HG02763 (cell line): ENCODE measurements at regions not wholly inside any gene's neighbourhood (a gene's known extent, or its start where the extent isn't known, plus 50 kb on each side); places are given as distances from the start of the nearest gene placed in this dataset.
"Not testable (repeated sequence)": the region's sequence is repeated elsewhere in the genome, so short reads cannot be mapped to it uniquely, and the experiment has no call there.

Experiments
- ATAC-seq: cut with Tn5 transposase; IDR thresholded peaks from one replicate; pipeline ENCODE4 v1.9.1; 2021; ENCODE audit warnings: mild to moderate bottlenecking, moderate library complexity; ENCODE audit not compliant: unreplicated experiment

DNA sequence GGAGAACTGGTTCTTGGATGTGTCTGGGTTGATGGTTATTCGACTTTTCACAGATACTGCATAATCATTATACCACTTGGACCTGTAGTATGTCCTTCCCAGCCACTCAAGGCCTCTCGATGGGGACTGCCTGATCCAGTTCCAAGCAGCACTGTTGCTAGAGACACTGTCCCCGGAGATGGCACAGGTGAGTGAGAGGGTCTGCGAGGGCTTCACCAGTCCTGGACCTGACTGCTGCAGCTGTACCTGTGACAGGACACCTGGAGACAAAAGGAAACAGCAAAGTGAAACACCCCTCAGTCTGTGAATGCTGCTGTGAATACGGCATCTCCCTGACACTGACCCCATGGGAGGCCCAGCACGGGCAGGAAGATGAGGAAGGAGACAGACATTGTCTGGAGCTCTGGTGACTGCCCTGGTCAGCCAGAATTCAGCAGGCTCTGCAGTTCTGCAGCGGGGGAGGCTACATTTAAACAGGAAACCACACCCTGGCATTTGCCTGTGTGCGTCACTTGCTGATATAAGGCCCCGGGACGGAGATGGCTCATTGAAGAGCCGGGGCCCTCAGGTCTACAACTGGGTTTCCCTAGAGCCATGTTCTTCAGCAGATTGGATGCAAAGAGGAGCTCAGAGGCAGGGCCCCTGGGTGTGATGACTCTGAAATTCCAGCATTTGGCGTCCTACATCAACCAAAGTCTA is 413.6 kb downstream of the TMEM121 start:
- ATAC-seq = no peak

- no peak for ATAC-seq
These were observed 414.3 kb downstream of the TMEM121 start for GRCh38 chr14:105940534-105941225.

- ATAC-seq = no peak
These were observed 415.1 kb downstream of the TMEM121 start for GRCh38 chr14:105941226-105942166.

DNA sequence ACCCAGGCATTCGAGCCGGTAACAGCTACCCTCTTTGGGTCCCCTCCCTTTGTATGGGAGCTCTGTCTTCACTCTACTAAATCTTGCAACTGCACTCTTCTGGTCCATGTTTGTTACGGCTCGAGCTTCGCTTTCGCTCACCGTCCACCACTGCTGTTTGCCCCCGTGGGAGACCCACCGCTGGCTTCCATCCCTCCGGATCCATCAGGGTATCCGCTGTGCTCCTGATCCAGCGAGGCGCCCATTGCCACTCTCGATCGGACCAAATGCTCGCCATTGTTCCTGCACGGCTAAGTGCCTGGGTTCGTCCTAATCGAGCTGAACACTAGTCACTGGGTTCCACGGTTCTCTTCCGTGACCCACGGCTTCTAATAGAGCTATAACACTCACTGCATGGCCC is 416.3 kb downstream of the TMEM121 start:
- not testable (repeated sequence) for ATAC-seq

DNA sequence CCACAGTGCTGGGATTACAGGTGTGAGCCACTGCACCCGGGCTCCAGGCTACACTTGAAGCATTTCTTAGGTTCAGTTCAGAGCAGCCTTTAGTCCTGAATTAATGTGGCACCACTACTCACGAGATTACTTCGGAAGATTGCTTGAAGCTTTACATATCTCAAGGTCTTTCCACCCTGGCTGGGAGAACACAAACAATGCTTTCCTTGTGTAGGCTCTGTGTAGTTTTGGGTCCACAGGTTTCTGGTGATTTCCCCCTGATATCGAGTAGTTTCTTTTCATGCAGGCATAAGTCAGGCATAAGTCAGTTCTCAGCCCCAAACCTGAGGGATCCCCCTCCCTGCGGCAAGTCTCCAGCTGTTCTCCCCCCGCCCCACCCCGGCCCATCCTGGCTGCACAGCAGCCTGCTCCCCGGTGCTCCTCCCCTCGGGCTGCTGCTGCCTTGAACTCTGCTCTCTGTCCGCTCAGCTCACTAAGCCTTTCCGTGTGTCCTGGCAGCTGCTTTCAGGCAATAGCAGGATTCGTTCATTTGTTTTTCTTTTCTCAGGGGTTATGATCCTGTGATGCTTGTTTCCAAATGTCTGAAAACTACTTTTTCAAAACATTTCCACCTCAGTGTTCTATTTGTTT is 417.7 kb downstream of the TMEM121 start:
- no peak for ATAC-seq

GRCh38 chr14:105944632-105945610 is 418.5 kb downstream of the TMEM121 start:
- ATAC-seq = no peak

DNA sequence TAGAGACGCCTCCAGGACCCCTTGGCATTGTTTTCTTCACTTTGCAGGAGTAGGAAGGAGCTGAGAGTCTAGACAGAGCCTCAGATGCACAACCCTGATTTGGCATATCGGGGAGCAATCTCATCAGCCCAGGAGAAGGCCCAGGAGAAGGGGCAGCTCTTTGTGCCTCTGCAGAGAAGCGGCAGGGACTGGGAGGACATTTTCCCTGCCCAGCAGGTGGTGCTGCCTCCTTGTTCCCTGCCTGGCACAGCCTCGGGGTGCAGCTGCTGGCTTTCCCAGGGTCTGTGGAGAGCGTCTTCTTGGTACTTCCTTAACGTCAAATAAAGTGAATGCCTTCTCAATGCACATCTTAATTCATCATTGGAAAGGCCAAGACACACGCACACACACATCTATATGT is 419.5 kb downstream of the TMEM121 start:
- ATAC-seq = no peak

- ATAC-seq = no peak
These were observed 421.2 kb downstream of the TMEM121 start for GRCh38 chr14:105947599-105947998.

GRCh38 chr14:105948955-105949354 is 422.6 kb downstream of the TMEM121 start:
- not testable (repeated sequence) for ATAC-seq

GRCh38 chr14:105950364-105950892 is 424.0 kb downstream of the TMEM121 start:
- not testable (repeated sequence) for ATAC-seq

- no peak for ATAC-seq
These were observed 425.0 kb downstream of the TMEM121 start for GRCh38 chr14:105951399-105951798.

DNA sequence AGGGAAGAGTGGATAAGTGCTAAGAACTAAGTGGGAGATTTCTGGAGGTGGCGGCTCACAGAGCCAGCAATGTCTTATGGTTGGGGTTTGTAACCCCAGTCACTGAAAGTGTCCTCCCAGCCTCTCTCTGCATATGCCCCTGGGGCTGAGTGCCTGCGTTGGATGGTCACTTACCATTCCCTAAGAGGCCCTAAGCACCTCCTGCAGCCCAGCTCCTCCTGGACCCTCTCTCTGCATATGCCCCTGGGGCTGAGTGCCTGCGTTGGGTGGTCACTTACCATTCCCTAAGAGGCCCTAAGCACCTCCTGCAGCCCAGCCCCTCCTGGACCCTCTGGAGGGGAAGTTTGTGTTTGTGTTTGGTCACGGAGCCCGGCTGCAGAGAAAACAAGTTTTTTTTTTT is 425.8 kb downstream of the TMEM121 start:
- no peak for ATAC-seq

DNA sequence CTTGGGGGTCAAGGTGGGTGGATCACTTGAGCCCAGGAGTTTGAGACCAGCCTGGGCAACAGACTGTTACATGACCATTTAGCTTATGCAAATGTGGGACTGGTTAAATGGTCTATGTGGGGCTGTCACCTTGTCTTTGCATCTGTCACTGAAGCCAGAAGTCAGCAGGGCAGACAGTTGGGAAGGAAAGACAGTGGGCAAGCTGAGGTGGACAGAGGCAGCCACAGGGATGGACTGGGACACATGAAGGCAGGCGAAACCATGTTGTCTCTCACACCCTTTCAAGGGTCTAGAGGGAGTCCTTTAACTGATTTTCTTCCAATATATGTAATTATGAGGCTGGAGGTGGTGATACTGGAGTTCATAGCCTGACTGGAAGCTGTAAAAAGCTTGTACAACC is 426.4 kb downstream of the TMEM121 start:
- no peak for ATAC-seq

GRCh38 chr14:105961625-105962024 is 435.2 kb downstream of the TMEM121 start:
- not testable (repeated sequence) for ATAC-seq

GRCh38 chr14:105962532-105962931 is 436.1 kb downstream of the TMEM121 start:
- no peak for ATAC-seq

DNA sequence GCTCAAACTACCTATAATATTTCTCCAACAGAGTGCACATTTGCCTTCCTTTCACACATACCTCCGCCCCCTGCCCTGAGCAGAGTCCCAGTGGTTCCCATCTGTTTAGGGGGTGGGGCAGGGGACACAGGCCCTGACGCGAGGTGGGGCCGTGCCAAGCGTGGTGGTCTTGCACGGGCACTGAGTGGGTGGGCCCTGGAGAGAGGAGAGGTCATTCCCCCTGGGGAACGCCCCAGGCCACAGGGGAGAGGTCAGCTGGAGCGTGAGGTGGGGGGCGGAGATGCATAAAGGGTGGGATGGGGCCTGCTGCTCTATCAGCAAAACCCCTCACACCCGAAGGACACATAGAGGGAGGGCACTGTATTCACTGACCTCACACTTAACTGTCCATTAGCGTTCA is 441.9 kb downstream of the TMEM121 start:
- no peak for ATAC-seq

DNA sequence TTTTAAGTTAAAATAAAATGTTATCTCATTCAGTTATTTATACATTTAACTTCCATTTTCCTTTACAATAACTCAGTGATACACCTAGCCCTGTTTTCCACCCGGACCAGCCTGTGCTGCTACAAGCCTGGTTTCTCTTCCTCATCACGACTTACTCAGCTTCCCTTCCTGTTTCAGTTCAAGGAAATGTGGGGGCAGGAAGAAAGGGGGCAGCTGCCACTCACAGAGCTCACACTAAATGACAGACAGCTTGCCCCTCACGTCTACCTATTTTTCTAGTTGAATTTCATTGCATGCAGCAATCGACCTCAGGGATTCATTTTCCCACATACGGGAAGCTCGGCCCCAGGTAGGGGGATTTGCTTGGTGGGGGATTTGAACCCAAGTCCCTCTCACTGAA is 442.6 kb downstream of the TMEM121 start:
- ATAC-seq = not testable (repeated sequence)

DNA sequence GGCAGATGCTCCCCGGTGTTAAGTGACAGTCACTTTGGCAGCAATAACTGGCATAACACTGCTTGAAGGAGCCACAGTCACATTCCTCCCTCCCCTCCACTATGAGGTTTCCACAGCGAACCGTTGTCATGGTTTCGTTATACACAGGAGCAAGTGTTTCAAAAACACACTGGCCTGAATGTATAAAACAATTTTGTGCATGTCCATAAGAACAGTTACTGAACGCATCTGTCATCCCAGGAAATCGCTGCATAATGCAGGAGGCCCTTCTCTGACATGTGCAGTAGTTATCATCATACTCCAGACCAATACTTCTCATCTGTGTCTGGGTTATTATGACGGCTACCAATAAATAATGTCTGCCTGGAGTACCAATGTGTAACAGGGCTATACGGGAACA is 444.4 kb downstream of the TMEM121 start:
- ATAC-seq = not testable (repeated sequence)
